B cell (primary cell): ENCODE measurements at regions not wholly inside any gene's neighbourhood (a gene's known extent, or its start where the extent isn't known, plus 50 kb on each side); places are given as distances from the start of the nearest gene placed in this dataset.
"Not testable (repeated sequence)": the region's sequence is repeated elsewhere in the genome, so short reads cannot be mapped to it uniquely, and the experiment has no call there.

Experiments used
- ATAC-seq: fragments of 200-7000 bp; cut with Tn5 transposase; one replicate; pipeline ENCODE4 v1.10.0; 2021; ENCODE audit warnings: low read depth, mild to moderate bottlenecking, moderate number of reproducible peaks, moderate library complexity
- CTCF ChIA-PET: fragments of 350-600 bp; sonication (Branson Sonifier 250); formaldehyde crosslinking; loops from one replicate; lab custom pipeline; 2021; ENCODE audit warnings: antibody characterized with exemption, inconsistent platforms; lab: Charles Lee
- POLR2A ChIA-PET: fragments of 350-600 bp; sonication (Branson Sonifier 250); formaldehyde crosslinking; loops from one replicate; lab custom pipeline; 2021; ENCODE audit warnings: antibody characterized with exemption; lab: Charles Lee
- DNase-seq: peaks from one replicate; pipeline ENCODE4 v3.0.0; 2013
- H2AFZ ChIP-seq: 2 replicates; pipeline ENCODE4 v1.6.1; 2012; ENCODE audit warnings: mild to moderate bottlenecking, low read depth, low read length; ENCODE audit not compliant: insufficient read depth, poor library complexity, severe bottlenecking
- H3K27ac ChIP-seq, 2 donors: 1 replicate in 1 of 2; 2 replicates in 1 of 2; pipeline ENCODE4 v1.5.1; 2012 to 2013; ENCODE audit warnings: low read length in 2 of 2, mild to moderate bottlenecking in 2 of 2, moderate library complexity in 1 of 2
- H3K27me3 ChIP-seq, 4 experiments: fragments of 200-600 bp in 1 of 4; sonication (generic) in 1 of 4; replicated peaks in 1 of 4; 1 replicate in 2 of 4; 2 replicates in 2 of 4; pipeline versions ENCODE4 v1.6.1 to v1.7.0; 2013 to 2016; ENCODE audit warnings: low read length in 3 of 4, mild to moderate bottlenecking in 2 of 4, mixed read lengths in 1 of 4, moderate library complexity in 1 of 4; ENCODE audit not compliant: insufficient read depth in 4 of 4, control insufficient read depth in 3 of 4; ENCODE audit errors: control extremely low read depth in 1 of 4
- H3K36me3 ChIP-seq, 2 experiments: replicated peaks in 1 of 2; 1 replicate in 1 of 2; 2 replicates in 1 of 2; pipeline versions ENCODE4 v1.6.1 to v1.7.1; 2013; ENCODE audit warnings: low read length in 1 of 2; ENCODE audit not compliant: insufficient read depth in 2 of 2, control insufficient read depth in 1 of 2; ENCODE audit errors: control extremely low read depth in 1 of 2, extremely low read depth in 1 of 2
- H3K4me1 ChIP-seq, 2 donors: fragments of 200-600 bp in 1 of 2; sonication (generic) in 1 of 2; 1 replicate in 1 of 2; 2 replicates in 1 of 2; pipeline versions ENCODE4 v1.5.1 to v1.6.1; 2013 to 2017; ENCODE audit warnings: low read length in 2 of 2; ENCODE audit not compliant: control insufficient read depth in 2 of 2, insufficient read depth in 2 of 2
- H3K4me2 ChIP-seq: replicated peaks from 2 replicates; pipeline ENCODE3; 2012; ENCODE audit warnings: mild to moderate bottlenecking, low read depth, low read length; ENCODE audit not compliant: poor library complexity, severe bottlenecking
- H3K4me3 ChIP-seq, 5 experiments: fragments of 200-600 bp in 1 of 5; sonication (generic) in 1 of 5; 1 replicate in 3 of 5; 2 replicates in 2 of 5; pipeline versions ENCODE4 v1.5.1 to v1.7.0; 2011 to 2016; ENCODE audit warnings: low read length in 4 of 5, mild to moderate bottlenecking in 4 of 5, low read depth in 2 of 5, control low read depth in 1 of 5, moderate library complexity in 1 of 5; ENCODE audit not compliant: insufficient read depth in 1 of 5; ENCODE audit errors: control extremely low read depth in 1 of 5, extremely low read depth in 1 of 5
- H3K79me2 ChIP-seq: fragments of 200-600 bp; sonication (generic); one replicate; pipeline ENCODE4 v1.6.0; 2016; ENCODE audit warnings: low read length; ENCODE audit not compliant: control insufficient read depth, insufficient read depth
- H3K9ac ChIP-seq: fragments of 200-600 bp; sonication (generic); 2 replicates; pipeline ENCODE4 v1.6.1; 2017; ENCODE audit warnings: mild to moderate bottlenecking, low read length, moderate library complexity
- H3K9me3 ChIP-seq, 3 donors: one replicate each; pipeline versions ENCODE4 v1.6.1 to v1.7.1; 2013; ENCODE audit warnings: low read length in 2 of 3; ENCODE audit not compliant: control insufficient read depth in 2 of 3, insufficient read depth in 1 of 3; ENCODE audit errors: control extremely low read depth in 1 of 3
- H4K20me1 ChIP-seq: 2 replicates; pipeline ENCODE4 v1.6.0; 2012; ENCODE audit warnings: mild to moderate bottlenecking, low read length; ENCODE audit not compliant: insufficient read depth, control insufficient read depth, poor library complexity, severe bottlenecking
- H3K27ac Mint-ChIP-seq: one replicate; pipeline ENCODE4 v1.8.0; 2021; ENCODE audit warnings: mixed read lengths
- H3K27me3 Mint-ChIP-seq: one replicate; pipeline ENCODE4 v1.8.0; 2021; ENCODE audit warnings: mixed read lengths
- H3K4me1 Mint-ChIP-seq: one replicate; pipeline ENCODE4 v1.8.0; 2021; ENCODE audit warnings: mixed read lengths
- H3K4me3 Mint-ChIP-seq: one replicate; pipeline ENCODE4 v1.8.0; 2021; ENCODE audit warnings: mixed read lengths
- H3K9me3 Mint-ChIP-seq: one replicate; pipeline ENCODE4 v1.8.0; 2022; ENCODE audit warnings: mixed read lengths; ENCODE audit not compliant: insufficient read depth
- WGBS: methylation state at CpG from one replicate; pipeline ENCODE4 v1.1.5; 2013; ENCODE audit warnings: missing lambda C conversion rate; ENCODE audit not compliant: insufficient coverage; 5-methylcytosine and 5-hydroxymethylcytosine counted together
- intact Hi-C: fragments of 100-400 bp; cut with micrococcal nuclease; formaldehyde crosslinking; loops from one replicate; pipeline ENCODE4 v1.10.0; 2022

- ATAC-seq, H3K27ac Mint-ChIP-seq, H3K9ac ChIP-seq, H3K79me2 ChIP-seq, H3K36me3 ChIP-seq, POLR2A ChIA-PET, H3K4me2 ChIP-seq, DNase-seq, H3K4me1 ChIP-seq, H3K4me1 Mint-ChIP-seq, H3K9me3 ChIP-seq, H3K27me3 ChIP-seq, H3K27me3 Mint-ChIP-seq, H4K20me1 ChIP-seq, CTCF ChIA-PET, intact Hi-C loops, H2AFZ ChIP-seq, H3K4me3 Mint-ChIP-seq, H3K4me3 ChIP-seq, H3K27ac ChIP-seq, H3K9me3 Mint-ChIP-seq: not testable (repeated sequence)
- no CpG with 5 or more reads among the region's 1 CpG for WGBS
Measured at GRCh38 chr10:46645110-46645509, 66.2 kb downstream of the SYT15 start.

GRCh38 chr10:46646132-46646531 lies 67.2 kb downstream of the SYT15 start:
- H3K4me2 ChIP-seq, DNase-seq, H3K4me3 ChIP-seq, H3K27me3 Mint-ChIP-seq, H3K79me2 ChIP-seq, H4K20me1 ChIP-seq, H3K27ac ChIP-seq, H3K9ac ChIP-seq, intact Hi-C loops, POLR2A ChIA-PET, H3K4me1 ChIP-seq, H3K27ac Mint-ChIP-seq, H3K36me3 ChIP-seq, H2AFZ ChIP-seq, H3K9me3 ChIP-seq, H3K4me1 Mint-ChIP-seq, H3K4me3 Mint-ChIP-seq, ATAC-seq, H3K9me3 Mint-ChIP-seq, H3K27me3 ChIP-seq, CTCF ChIA-PET: not testable (repeated sequence)
- no CpG with 5 or more reads among the region's 3 CpGs for WGBS

GRCh38 chr10:46650967-46651366 lies 72.0 kb downstream of the SYT15 start:
- H2AFZ ChIP-seq, ATAC-seq, intact Hi-C loops, CTCF ChIA-PET, H3K4me2 ChIP-seq, H3K27ac ChIP-seq, H3K27me3 Mint-ChIP-seq, H4K20me1 ChIP-seq, H3K9me3 ChIP-seq, H3K27ac Mint-ChIP-seq, H3K9ac ChIP-seq, POLR2A ChIA-PET, H3K27me3 ChIP-seq, H3K4me3 Mint-ChIP-seq, H3K9me3 Mint-ChIP-seq, H3K79me2 ChIP-seq, DNase-seq, H3K4me1 ChIP-seq, H3K36me3 ChIP-seq, H3K4me1 Mint-ChIP-seq, H3K4me3 ChIP-seq: not testable (repeated sequence)
- WGBS: no CpG with 5 or more reads among the region's 5 CpGs

GRCh38 chr10:46657437-46657836 lies 78.5 kb downstream of the SYT15 start:
- H3K36me3 ChIP-seq, H3K4me3 ChIP-seq, POLR2A ChIA-PET, H3K9ac ChIP-seq, H3K27ac Mint-ChIP-seq, H3K4me3 Mint-ChIP-seq, H3K4me1 Mint-ChIP-seq, H3K4me2 ChIP-seq, H3K27ac ChIP-seq, intact Hi-C loops, H4K20me1 ChIP-seq, ATAC-seq, H3K4me1 ChIP-seq, H3K27me3 Mint-ChIP-seq, H3K9me3 Mint-ChIP-seq, H3K27me3 ChIP-seq, H3K9me3 ChIP-seq, H3K79me2 ChIP-seq, DNase-seq, CTCF ChIA-PET, H2AFZ ChIP-seq: not testable (repeated sequence)
- no CpG with 5 or more reads among the region's 3 CpGs for WGBS
